Liver (tissue), 3 donors: ENCODE measurements at regions not wholly inside any gene's neighbourhood (a gene's known extent, or its start where the extent isn't known, plus 50 kb on each side); places are given as distances from the start of the nearest gene placed in this dataset.

Source experiments
- ATF3 ChIP-seq: IDR thresholded peaks from 2 replicates; pipeline ENCODE4 v1.6.1; 2016; ENCODE audit warnings: antibody characterized with exemption
- CTCF ChIP-seq: fragments of 150-350 bp; IDR thresholded peaks from 2 replicates; pipeline ENCODE4 v1.5.1; 2017; ENCODE audit warnings: improper control_type of control experiment, low read depth, low read length; ENCODE audit not compliant: missing input control
- EGR1 ChIP-seq, 2 donors: IDR thresholded peaks; 2 replicates each; pipeline ENCODE4 v1.6.1; 2016 to 2018; ENCODE audit warnings: antibody characterized with exemption in 2 of 2, low read depth in 2 of 2
- FOXA1 ChIP-seq: IDR thresholded peaks from 2 replicates; pipeline ENCODE4 v1.6.1; 2016; ENCODE audit warnings: antibody characterized with exemption
- FOXA2 ChIP-seq: IDR thresholded peaks from 2 replicates; pipeline ENCODE4 v1.6.1; 2016; ENCODE audit warnings: antibody characterized with exemption
- MAX ChIP-seq: IDR thresholded peaks from 2 replicates; pipeline ENCODE4 v1.6.1; 2016; ENCODE audit warnings: antibody characterized with exemption
- NR2F2 ChIP-seq: IDR thresholded peaks from 2 replicates; pipeline ENCODE4 v1.6.1; 2016; ENCODE audit warnings: antibody characterized with exemption
- RAD21 ChIP-seq, 2 donors: IDR thresholded peaks; 2 replicates each; pipeline ENCODE4 v1.6.1; 2016; ENCODE audit warnings: antibody characterized with exemption in 2 of 2, mild to moderate bottlenecking in 2 of 2
- SP1 ChIP-seq: IDR thresholded peaks from 2 replicates; pipeline ENCODE4 v1.6.1; 2018; ENCODE audit warnings: antibody characterized with exemption, mild to moderate bottlenecking
- TAF1 ChIP-seq: conservative IDR thresholded peaks from 2 replicates; pipeline ENCODE4 v1.6.1; 2016; ENCODE audit warnings: antibody characterized with exemption, mild to moderate bottlenecking
- donor health status: healthy.
- donor health status: healthy.

GRCh38 chr4:189098932-189099696 is 841.6 kb upstream of the FRG1 start:
- TF ChIP-seq RAD21 (IDR thresholded peaks at IDR 0.05) (no peak), MAX (no peak), SP1 (no peak), CTCF (no peak), TAF1 (no peak), EGR1 (IDR thresholded peaks at IDR 0.05; ENCODE audit: low read depth in 2 of 2) (no peak), FOXA1 (no peak), FOXA2 (no peak), ATF3 (no peak), NR2F2 (no peak)
